Activated CD8-positive, alpha-beta T cell treated with anti-CD3 and anti-CD28 coated beads, Interleukin-2, amount 10 ng/mL, durations not matched to agents 7 days and 5 days (primary cell): ENCODE measurements at regions not wholly inside any gene's neighbourhood (a gene's known extent, or its start where the extent isn't known, plus 50 kb on each side); places are given as distances from the start of the nearest gene placed in this dataset.

ENCODE experiments used
- ATAC-seq: fragments of 150-1000 bp; cut with Tn5 transposase; one replicate; pipeline ENCODE4 v1.10.0; 2021; ENCODE audit warnings: moderate library complexity
- CTCF ChIA-PET: fragments of 350-600 bp; sonication (Branson Sonifier 250); formaldehyde crosslinking; loops from one replicate; lab custom pipeline; 2021; ENCODE audit warnings: antibody characterized with exemption; lab: Charles Lee
- POLR2A ChIA-PET: fragments of 350-600 bp; sonication (Branson Sonifier 250); formaldehyde crosslinking; loops from one replicate; lab custom pipeline; 2021; ENCODE audit warnings: antibody characterized with exemption; lab: Charles Lee
- DNase-seq: peaks from one replicate; pipeline ENCODE4 v3.0.0-alpha.2; 2020
- H3K27ac Mint-ChIP-seq: one replicate; pipeline ENCODE4 v1.8.0; 2021; ENCODE audit warnings: mild to moderate bottlenecking, mixed read lengths
- H3K27me3 Mint-ChIP-seq: one replicate; pipeline ENCODE4 v1.8.0; 2021; ENCODE audit warnings: low read depth, mixed read lengths
- H3K36me3 Mint-ChIP-seq: one replicate; pipeline ENCODE4 v1.8.0; 2021; ENCODE audit warnings: low read depth, mixed read lengths
- H3K4me1 Mint-ChIP-seq: one replicate; pipeline ENCODE4 v1.8.0; 2021; ENCODE audit warnings: low read depth, mixed read lengths
- H3K4me3 Mint-ChIP-seq: one replicate; pipeline ENCODE4 v1.8.0; 2021; ENCODE audit warnings: mild to moderate bottlenecking, mixed read lengths
- H3K9me3 Mint-ChIP-seq: one replicate; pipeline ENCODE4 v1.8.0; 2022; ENCODE audit warnings: mixed read lengths; ENCODE audit not compliant: insufficient read depth

- ChIA-PET CTCF (interaction anchor here (0.6 to 1.2 kb wide), 5 partner anchors 19 to 591 kb away, joined by 3 to 4 read pairs (median 3); no protein-coding TSS in a partner anchor), POLR2A (no interaction called here)
- no peaks in the 10 kb centered on the region for H3K9me3 Mint-ChIP-seq
- H3K4me3 Mint-ChIP-seq = peak overlapping the region; percentile 27
- H3K36me3 Mint-ChIP-seq = peaks cover 2% of the 10 kb centered on the region
- H3K27ac Mint-ChIP-seq = peak overlapping the region; percentile 89
- ATAC-seq (peak; percentile 30), DNase-seq (no peak)
- peaks cover 21% of the 10 kb centered on the region for H3K4me1 Mint-ChIP-seq
- no peaks in the 10 kb centered on the region for H3K27me3 Mint-ChIP-seq
Measured at GRCh38 chr12:107493135-107493494, 192.5 kb upstream of the PWP1 start.

- Mint-ChIP-seq H3K4me3 (no peak overlapping the region), H3K27ac (no peak overlapping the region), H3K36me3 (peaks cover 2% of the 10 kb centered on the region), H3K27me3 (no peaks in the 10 kb centered on the region), H3K9me3 (no peaks in the 10 kb centered on the region), H3K4me1 (peaks cover 21% of the 10 kb centered on the region)
- ChIA-PET CTCF (interaction anchor here (1.0 to 1.2 kb wide), 2 partner anchors 19 to 114 kb away, joined by 3 to 4 read pairs; no protein-coding TSS in a partner anchor), POLR2A (no interaction called here)
- ATAC-seq = no peak
- DNase-seq = no peak
Measured at GRCh38 chr12:107493666-107494065, 191.9 kb upstream of the PWP1 start.

- DNase-seq = no peak
- ChIA-PET CTCF (no interaction called here), POLR2A (no interaction called here)
- no peak overlapping the region for H3K27ac Mint-ChIP-seq
- no peaks in the 10 kb centered on the region for H3K9me3 Mint-ChIP-seq
- no peaks in the 10 kb centered on the region for H3K27me3 Mint-ChIP-seq
- ATAC-seq = no peak
- no peak overlapping the region for H3K4me3 Mint-ChIP-seq
- peaks cover 2% of the 10 kb centered on the region for H3K36me3 Mint-ChIP-seq
- peaks cover 21% of the 10 kb centered on the region for H3K4me1 Mint-ChIP-seq
Measured at GRCh38 chr12:107494331-107494730, 191.3 kb upstream of the PWP1 start.

- ChIA-PET CTCF (interaction anchor here (1.0 kb wide), 1 partner anchor 10 kb away, joined by 3 read pairs; no protein-coding TSS in a partner anchor), POLR2A (no interaction called here)
- H3K36me3 Mint-ChIP-seq = peaks cover 2% of the 10 kb centered on the region
- no peaks in the 10 kb centered on the region for H3K27me3 Mint-ChIP-seq
- no peak overlapping the region for H3K4me3 Mint-ChIP-seq
- no peaks in the 10 kb centered on the region for H3K9me3 Mint-ChIP-seq
- H3K27ac Mint-ChIP-seq = no peak overlapping the region
- ATAC-seq (no peak), DNase-seq (no peak)
- H3K4me1 Mint-ChIP-seq = peaks cover 21% of the 10 kb centered on the region
Measured at GRCh38 chr12:107495604-107496003, 190.0 kb upstream of the PWP1 start.

GRCh38 chr12:107497231-107497630 lies 188.4 kb upstream of the PWP1 start:
- no peak for ATAC-seq
- Mint-ChIP-seq H3K27ac (no peak overlapping the region), H3K4me3 (no peak overlapping the region), H3K9me3 (no peaks in the 10 kb centered on the region), H3K36me3 (peaks cover 2% of the 10 kb centered on the region), H3K27me3 (no peaks in the 10 kb centered on the region), H3K4me1 (peaks cover 19% of the 10 kb centered on the region)
- CTCF ChIA-PET = no interaction called here
- DNase-seq = no peak
- POLR2A ChIA-PET = no interaction called here

- H3K27ac Mint-ChIP-seq = no peak overlapping the region
- peaks cover 2% of the 10 kb centered on the region for H3K36me3 Mint-ChIP-seq
Measured at GRCh38 chr12:107500307-107500706, 185.3 kb upstream of the PWP1 start.

GRCh38 chr12:107501681-107502080 lies 183.9 kb upstream of the PWP1 start:
- H3K4me1 Mint-ChIP-seq = peaks cover 5% of the 10 kb centered on the region
- H3K4me3 Mint-ChIP-seq = no peak overlapping the region
- H3K36me3 Mint-ChIP-seq = peaks cover 2% of the 10 kb centered on the region
- H3K27me3 Mint-ChIP-seq = no peaks in the 10 kb centered on the region
- POLR2A ChIA-PET = no interaction called here
- DNase-seq (no peak), ATAC-seq (no peak)
- no peak overlapping the region for H3K27ac Mint-ChIP-seq
- H3K9me3 Mint-ChIP-seq = no peaks in the 10 kb centered on the region
- CTCF ChIA-PET = no interaction called here

More at GRCh38 chr12:107500307-107500706, 185.3 kb upstream of the PWP1 start:
- no peak for ATAC-seq
- no peaks in the 10 kb centered on the region for H3K27me3 Mint-ChIP-seq
- no peak overlapping the region for H3K4me3 Mint-ChIP-seq
- ChIA-PET POLR2A (interaction anchor here (0.6 kb wide), 1 partner anchor 406 kb away, joined by 4 read pairs; no protein-coding TSS in a partner anchor), CTCF (no interaction called here)
- H3K4me1 Mint-ChIP-seq = peaks cover 5% of the 10 kb centered on the region
- DNase-seq = no peak
- H3K9me3 Mint-ChIP-seq = no peaks in the 10 kb centered on the region

- ATAC-seq (no peak), DNase-seq (no peak)
- ChIA-PET POLR2A (no interaction called here), CTCF (no interaction called here)
- Mint-ChIP-seq H3K4me3 (no peak overlapping the region), H3K36me3 (no peaks in the 10 kb centered on the region), H3K9me3 (no peaks in the 10 kb centered on the region), H3K27ac (no peak overlapping the region), H3K27me3 (no peaks in the 10 kb centered on the region), H3K4me1 (peaks cover 5% of the 10 kb centered on the region)
Measured at GRCh38 chr12:107503129-107503855, 182.3 kb upstream of the PWP1 start.

- ChIA-PET POLR2A (no interaction called here), CTCF (no interaction called here)
- H3K27me3 Mint-ChIP-seq = no peaks in the 10 kb centered on the region
- peaks cover 5% of the 10 kb centered on the region for H3K4me1 Mint-ChIP-seq
- no peak overlapping the region for H3K27ac Mint-ChIP-seq
- ATAC-seq = no peak
- no peaks in the 10 kb centered on the region for H3K9me3 Mint-ChIP-seq
- H3K36me3 Mint-ChIP-seq = no peaks in the 10 kb centered on the region
- H3K4me3 Mint-ChIP-seq = no peak overlapping the region
- DNase-seq = no peak
Measured at GRCh38 chr12:107503887-107504885, 181.4 kb upstream of the PWP1 start.

GRCh38 chr12:107509421-107509820 lies 176.2 kb upstream of the PWP1 start:
- no peak overlapping the region for H3K4me3 Mint-ChIP-seq
- H3K27ac Mint-ChIP-seq = no peak overlapping the region
- H3K9me3 Mint-ChIP-seq = no peaks in the 10 kb centered on the region
- H3K27me3 Mint-ChIP-seq = no peaks in the 10 kb centered on the region
- ChIA-PET POLR2A (no interaction called here), CTCF (no interaction called here)
- no peaks in the 10 kb centered on the region for H3K36me3 Mint-ChIP-seq
- ATAC-seq = no peak
- DNase-seq = no peak
- H3K4me1 Mint-ChIP-seq = no peaks in the 10 kb centered on the region

- H3K4me1 Mint-ChIP-seq = peaks cover 5% of the 10 kb centered on the region
- H3K4me3 Mint-ChIP-seq = no peak overlapping the region
- ATAC-seq (no peak), DNase-seq (no peak)
- H3K9me3 Mint-ChIP-seq = no peaks in the 10 kb centered on the region
- no peak overlapping the region for H3K27ac Mint-ChIP-seq
- no peaks in the 10 kb centered on the region for H3K27me3 Mint-ChIP-seq
- ChIA-PET POLR2A (interaction anchor here (1.0 kb wide), 1 partner anchor 23 kb away, joined by 3 read pairs; no protein-coding TSS in a partner anchor), CTCF (no interaction called here)
- H3K36me3 Mint-ChIP-seq = no peaks in the 10 kb centered on the region
Measured at GRCh38 chr12:107510211-107510610, 175.4 kb upstream of the PWP1 start.

- POLR2A ChIA-PET = no interaction called here
- CTCF ChIA-PET = no interaction called here
- DNase-seq (no peak), ATAC-seq (no peak)
- no peaks in the 10 kb centered on the region for H3K9me3 Mint-ChIP-seq
- no peak overlapping the region for H3K27ac Mint-ChIP-seq
- no peaks in the 10 kb centered on the region for H3K27me3 Mint-ChIP-seq
- H3K4me3 Mint-ChIP-seq = no peak overlapping the region
- no peaks in the 10 kb centered on the region for H3K36me3 Mint-ChIP-seq
- peaks cover 11% of the 10 kb centered on the region for H3K4me1 Mint-ChIP-seq
Measured at GRCh38 chr12:107511292-107511691, 174.3 kb upstream of the PWP1 start.
